ACC112 (cell line): ENCODE measurements at regions not wholly inside any gene's neighbourhood (a gene's known extent, or its start where the extent isn't known, plus 50 kb on each side); places are given as distances from the start of the nearest gene placed in this dataset.
A peak's percentile ranks its signal among the peaks of the same experiment; 100 is the strongest.

Source experiments
- H2AFZ ChIP-seq: fragments of 200-600 bp; sonication (generic); one replicate; pipeline ENCODE4 v1.6.0; 2017; ENCODE audit warnings: antibody characterized with exemption, low read length; ENCODE audit not compliant: unreplicated experiment
- H3K27ac ChIP-seq: fragments of 200-600 bp; sonication (generic); 2 replicates; pipeline ENCODE4 v1.5.1; 2014; ENCODE audit warnings: low read depth, mild to moderate bottlenecking, antibody characterized with exemption, low read length, moderate library complexity
- H3K27me3 ChIP-seq: fragments of 200-600 bp; sonication (generic); 2 replicates; pipeline ENCODE4 v1.6.1; 2014; ENCODE audit warnings: mild to moderate bottlenecking, antibody characterized with exemption, low read length, moderate library complexity, mixed read lengths; ENCODE audit not compliant: insufficient read depth
- H3K36me3 ChIP-seq: fragments of 200-600 bp; sonication (generic); 2 replicates; pipeline ENCODE4 v1.6.1; 2016; ENCODE audit warnings: mild to moderate bottlenecking, antibody characterized with exemption, low read length, moderate library complexity, mixed read lengths; ENCODE audit not compliant: insufficient read depth
- H3K4me1 ChIP-seq: fragments of 200-600 bp; sonication (generic); one replicate; pipeline ENCODE4 v1.6.1; 2016; ENCODE audit warnings: low read length, mixed read lengths; ENCODE audit not compliant: insufficient read depth, unreplicated experiment, control insufficient read depth
- H3K4me3 ChIP-seq: fragments of 200-600 bp; sonication (generic); 2 replicates; pipeline ENCODE4 v1.5.1; 2014; ENCODE audit warnings: mild to moderate bottlenecking, low read depth, low read length
- H3K79me2 ChIP-seq: fragments of 200-600 bp; sonication (generic); one replicate; pipeline ENCODE4 v1.6.0; 2016; ENCODE audit warnings: low read length; ENCODE audit not compliant: control insufficient read depth, unreplicated experiment, insufficient read depth

DNA sequence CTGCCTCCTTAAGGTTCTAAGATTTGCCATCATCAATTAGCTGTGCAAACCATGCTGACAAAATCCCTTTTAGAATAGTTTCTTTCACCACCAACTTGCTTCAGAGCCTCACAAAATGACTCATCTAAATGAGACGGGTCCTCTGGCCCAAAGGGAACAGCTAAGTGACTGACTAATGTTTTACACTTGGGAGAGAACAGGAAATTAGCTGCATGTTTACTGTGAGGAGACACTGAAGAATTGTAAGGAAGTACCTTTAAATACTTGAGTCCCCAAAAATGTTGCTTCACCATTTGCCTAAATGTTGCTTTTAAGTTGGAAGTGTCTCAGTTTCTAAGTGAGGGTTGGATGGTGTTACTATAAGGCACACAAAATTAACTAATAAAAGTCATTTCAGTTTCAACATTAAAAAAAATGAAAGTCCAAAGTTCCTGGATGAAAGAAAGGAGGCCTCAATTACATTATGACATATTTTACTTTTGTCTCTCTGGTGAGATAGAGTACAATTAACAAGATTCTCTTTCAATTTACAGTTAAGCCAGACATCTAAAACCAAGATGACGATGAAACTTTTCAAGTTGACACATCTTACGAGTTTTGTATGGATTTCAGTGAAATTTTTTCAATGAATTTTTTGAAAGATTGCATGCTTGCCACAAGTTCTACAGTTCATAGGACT, 229.1 kb upstream of the FN1 start:
- Histone ChIP-seq H3K4me1 (peaks cover 26% of the 10 kb centered on the region), H2AFZ (peak overlapping the region; percentile 74), H3K36me3 (no peaks in the 10 kb centered on the region), H3K27ac (peak overlapping the region; percentile 97), H3K4me3 (peak overlapping the region; percentile 23; the same call in 1 of the 2 replicates), H3K27me3 (no peaks in the 10 kb centered on the region), H3K79me2 (no peaks in the 10 kb centered on the region)

DNA sequence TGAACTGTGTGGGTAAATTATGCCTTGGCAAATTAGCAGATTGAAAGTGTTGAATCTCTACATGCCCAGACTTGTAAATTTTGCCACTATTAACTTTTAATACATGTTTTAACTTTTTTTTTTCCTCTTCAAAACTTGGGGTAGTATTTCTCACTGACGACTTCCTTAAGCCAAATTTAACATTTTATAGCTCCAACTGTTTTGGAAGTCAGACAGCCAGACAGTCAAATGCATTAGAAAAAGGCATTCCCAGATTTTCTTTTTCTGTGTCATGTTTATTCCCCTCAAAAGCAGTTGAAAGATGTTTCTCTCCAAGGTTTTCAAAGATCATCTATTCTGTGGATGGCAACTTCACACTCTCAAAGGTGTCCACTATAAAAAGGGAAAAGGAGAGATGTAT, 226.8 kb upstream of the FN1 start:
- H3K27me3 ChIP-seq, result no peaks in the 10 kb centered on the region
- H3K79me2 ChIP-seq, result no peaks in the 10 kb centered on the region
- H3K4me3 ChIP-seq, result no peak overlapping the region
- H3K4me1 ChIP-seq, result peaks cover 42% of the 10 kb centered on the region
- H3K36me3 ChIP-seq, result no peaks in the 10 kb centered on the region
- H2AFZ ChIP-seq, result no peak overlapping the region
- no peak overlapping the region for H3K27ac ChIP-seq

- Histone ChIP-seq H3K4me1 (peaks cover 42% of the 10 kb centered on the region), H3K27me3 (no peaks in the 10 kb centered on the region), H3K36me3 (no peaks in the 10 kb centered on the region), H3K79me2 (no peaks in the 10 kb centered on the region), H2AFZ (no peak overlapping the region), H3K4me3 (no peak overlapping the region), H3K27ac (no peak overlapping the region)
These were observed 224.8 kb upstream of the FN1 start for GRCh38 chr2:215660687-215661086.

DNA sequence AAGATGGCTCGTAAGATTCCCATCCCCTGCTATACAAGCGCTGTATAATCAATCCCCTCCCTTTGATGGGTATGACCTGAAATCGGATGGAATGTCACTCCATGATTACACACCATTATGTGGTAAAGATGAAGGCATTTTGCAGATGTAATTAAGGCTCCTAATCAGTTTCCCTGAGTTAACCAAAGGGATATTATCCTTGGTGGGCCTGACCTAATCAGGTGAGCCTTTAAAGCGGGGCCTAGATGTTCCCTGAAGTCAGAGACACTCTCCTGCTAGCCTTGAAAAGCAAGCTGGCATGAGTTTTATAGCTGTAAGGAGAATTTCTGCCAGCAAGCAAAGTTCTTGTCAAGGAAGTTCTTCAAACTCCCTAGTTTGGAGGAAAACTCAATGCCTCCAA, 223.8 kb upstream of the FN1 start:
- Histone ChIP-seq H3K36me3 (no peaks in the 10 kb centered on the region), H3K4me1 (peaks cover 38% of the 10 kb centered on the region), H3K4me3 (no peak overlapping the region), H2AFZ (no peak overlapping the region), H3K27ac (no peak overlapping the region), H3K79me2 (no peaks in the 10 kb centered on the region), H3K27me3 (no peaks in the 10 kb centered on the region)

- Histone ChIP-seq H3K79me2 (no peaks in the 10 kb centered on the region), H3K36me3 (no peaks in the 10 kb centered on the region), H3K4me1 (peaks cover 38% of the 10 kb centered on the region), H2AFZ (peak overlapping the region; percentile 34), H3K4me3 (peak overlapping the region; percentile 0; the same call in 1 of the 2 replicates), H3K27me3 (no peaks in the 10 kb centered on the region), H3K27ac (peak overlapping the region; percentile 85)
These were observed 222.9 kb upstream of the FN1 start for GRCh38 chr2:215658635-215659305.

GRCh38 chr2:215657844-215658243, 222.0 kb upstream of the FN1 start:
- Histone ChIP-seq H3K79me2 (no peaks in the 10 kb centered on the region), H3K27ac (peak overlapping the region; percentile 85), H3K36me3 (no peaks in the 10 kb centered on the region), H2AFZ (no peak overlapping the region), H3K4me1 (peaks cover 44% of the 10 kb centered on the region), H3K27me3 (no peaks in the 10 kb centered on the region), H3K4me3 (peak overlapping the region; percentile 16; the same call in 1 of the 2 replicates)

DNA sequence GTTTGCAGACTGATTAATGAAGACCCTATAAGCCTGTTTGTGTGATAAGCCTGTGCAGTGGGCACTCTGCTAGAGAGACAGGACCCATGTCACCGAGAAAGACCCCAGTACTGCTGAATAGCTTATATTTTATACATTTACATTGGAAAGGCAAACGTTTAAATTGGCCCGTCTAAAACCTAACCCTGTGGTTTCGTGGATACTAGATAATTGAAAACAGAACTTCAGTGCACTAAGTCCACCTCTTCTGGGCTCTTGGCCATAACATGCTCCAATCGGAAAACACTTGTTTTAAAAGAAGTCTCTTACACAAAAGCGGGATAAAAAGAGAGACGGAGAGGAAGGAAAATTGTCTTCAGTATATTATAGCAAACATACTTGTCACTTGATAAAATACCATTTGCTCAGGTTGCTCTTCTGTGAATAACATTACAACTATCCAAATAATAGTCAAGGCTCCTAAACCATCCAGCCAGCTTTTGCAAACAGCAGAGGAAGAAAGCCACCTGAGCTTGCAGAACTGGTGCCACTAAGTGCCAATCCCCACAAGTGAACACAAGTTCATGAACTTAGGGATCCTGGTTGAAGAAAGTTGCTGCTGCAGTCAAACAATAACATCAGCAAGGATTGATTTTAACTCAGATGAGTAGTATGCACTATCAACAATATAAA, 218.4 kb upstream of the FN1 start:
- Histone ChIP-seq H2AFZ (peak overlapping the region; percentile 65), H3K4me1 (peaks cover 54% of the 10 kb centered on the region), H3K36me3 (no peaks in the 10 kb centered on the region), H3K4me3 (no peak overlapping the region; the same call in 1 of the 2 replicates), H3K79me2 (no peaks in the 10 kb centered on the region), H3K27me3 (no peaks in the 10 kb centered on the region), H3K27ac (peak overlapping the region; percentile 49)

DNA sequence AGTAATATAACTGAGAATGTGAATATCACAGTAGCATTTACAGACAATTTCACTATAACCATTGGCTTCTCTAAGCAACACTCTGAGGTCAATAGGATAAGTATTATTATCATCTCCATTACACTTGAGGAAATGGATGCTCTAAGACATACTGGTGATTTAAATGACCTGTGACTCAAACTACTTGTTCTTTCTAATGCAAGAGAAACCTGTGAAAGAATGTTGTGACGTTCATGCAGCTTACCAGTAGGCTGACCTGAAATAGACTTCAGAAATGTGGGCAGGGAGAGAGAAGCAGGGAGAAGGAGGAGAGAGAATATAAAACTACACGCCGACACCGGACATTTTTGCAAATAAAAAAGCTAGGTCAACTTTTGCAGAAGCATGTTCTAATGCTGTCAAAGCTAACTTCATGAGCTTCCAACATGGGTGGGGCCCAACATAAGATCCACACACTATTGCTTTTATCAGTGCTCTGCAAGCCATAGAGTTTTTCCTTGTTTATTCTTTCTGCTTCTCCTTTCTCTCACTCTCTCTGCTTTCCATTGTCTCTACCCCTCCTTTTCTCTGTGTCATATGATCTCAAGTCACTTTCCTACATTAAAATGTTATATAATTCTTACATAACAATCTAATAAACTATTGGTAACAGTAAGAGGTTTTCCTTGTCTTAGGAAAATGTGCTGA, 217.6 kb upstream of the FN1 start:
- H3K4me1 ChIP-seq, result peaks cover 46% of the 10 kb centered on the region
- peak overlapping the region; percentile 49; the same call in 1 of the 2 replicates for H3K27ac ChIP-seq
- H3K4me3 ChIP-seq, result no peak overlapping the region
- H3K79me2 ChIP-seq, result no peaks in the 10 kb centered on the region
- H2AFZ ChIP-seq, result no peak overlapping the region
- no peaks in the 10 kb centered on the region for H3K36me3 ChIP-seq
- no peaks in the 10 kb centered on the region for H3K27me3 ChIP-seq

GRCh38 chr2:215652388-215652787, 216.5 kb upstream of the FN1 start:
- Histone ChIP-seq H3K4me3 (no peak overlapping the region), H3K27ac (no peak overlapping the region), H3K4me1 (peaks cover 35% of the 10 kb centered on the region), H3K27me3 (no peaks in the 10 kb centered on the region), H3K36me3 (no peaks in the 10 kb centered on the region), H3K79me2 (no peaks in the 10 kb centered on the region), H2AFZ (no peak overlapping the region)

- H3K79me2 ChIP-seq, result no peaks in the 10 kb centered on the region
- no peak overlapping the region for H2AFZ ChIP-seq
These were observed 215.5 kb upstream of the FN1 start for GRCh38 chr2:215651412-215651811.

More at GRCh38 chr2:215651412-215651811, 215.5 kb upstream of the FN1 start:
- no peaks in the 10 kb centered on the region for H3K36me3 ChIP-seq
- no peak overlapping the region for H3K27ac ChIP-seq
- peaks cover 31% of the 10 kb centered on the region for H3K4me1 ChIP-seq
- H3K27me3 ChIP-seq, result no peaks in the 10 kb centered on the region
- H3K4me3 ChIP-seq, result no peak overlapping the region
